ENCODE measurements at regions not wholly inside any gene's neighbourhood (a gene's known extent, or its start where the extent isn't known, plus 50 kb on each side); places are given as distances from the start of the nearest gene placed in this dataset.

- DNase-seq = no peak
Measured at GRCh38 chr1:88276163-88276562, 407.9 kb upstream of the PKN2 start.

DNA sequence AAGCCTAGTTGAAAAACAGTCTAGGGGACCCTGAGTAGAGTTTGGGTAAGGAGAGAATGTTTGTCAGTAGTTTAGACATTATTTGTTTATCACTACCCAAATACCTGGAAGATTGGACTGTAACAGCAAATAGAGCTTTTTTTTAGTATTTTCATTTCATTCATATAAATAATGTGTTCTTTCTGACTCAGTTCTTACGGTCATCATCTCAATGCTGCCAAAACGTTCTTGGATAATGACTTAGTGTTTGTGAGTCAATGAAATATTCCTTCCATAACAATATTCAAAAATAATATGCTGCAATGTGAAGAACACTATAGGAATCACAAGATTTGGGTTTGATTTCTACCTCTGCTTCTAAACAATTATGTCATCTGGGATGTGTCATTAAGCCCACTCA is 400.0 kb upstream of the PKN2 start:
- no peak for DNase-seq

DNA sequence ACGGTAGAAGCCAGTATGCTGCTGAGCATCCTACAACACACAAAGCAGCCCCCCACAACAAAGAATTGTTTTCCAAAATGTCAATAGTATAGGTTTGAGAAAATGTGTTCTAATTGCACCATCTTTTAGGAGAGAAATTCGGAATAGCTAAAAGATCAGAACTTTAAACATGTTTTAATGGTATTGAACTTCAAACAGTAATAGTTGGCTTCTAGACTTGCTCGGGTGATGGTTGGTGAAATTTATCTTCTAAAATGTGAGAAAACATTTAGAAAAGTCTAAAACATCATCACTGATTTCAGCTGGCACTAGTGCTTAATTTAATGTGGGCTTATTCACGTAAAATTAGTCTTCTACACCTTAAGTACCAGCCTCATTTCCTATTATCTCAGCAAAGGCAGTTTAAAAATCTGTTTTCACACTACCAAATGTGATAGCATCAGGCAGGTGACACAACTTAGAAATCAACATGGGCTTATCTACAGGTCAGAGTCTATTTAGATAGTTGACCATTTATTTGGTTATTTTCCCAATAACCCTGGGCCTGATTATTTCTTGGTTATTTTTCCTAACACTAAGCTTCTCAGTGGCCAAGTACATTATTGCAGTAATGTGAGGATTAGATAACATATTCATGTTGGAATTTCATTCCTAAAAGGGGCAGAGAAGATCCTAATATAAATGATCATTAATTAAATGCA is 399.3 kb upstream of the PKN2 start:
- DNase-seq = no peak

DNA sequence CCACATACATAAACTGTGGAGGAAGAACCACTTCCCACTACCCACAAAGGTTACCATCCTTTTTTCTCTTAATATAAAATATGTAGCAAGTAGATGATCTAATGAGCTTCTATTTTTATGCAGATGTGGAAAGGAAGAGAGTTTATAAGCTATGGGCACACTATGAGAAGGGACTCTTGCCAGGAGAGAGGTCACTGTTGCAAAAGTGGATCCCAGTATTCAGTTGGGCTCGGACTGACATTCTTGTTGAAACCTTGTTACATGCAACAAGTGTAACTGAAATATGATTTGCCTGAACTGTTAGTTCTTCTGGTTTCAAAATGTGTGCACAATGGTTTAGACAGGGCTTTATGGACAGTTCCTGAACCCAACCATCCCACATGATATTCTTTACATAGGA is 397.4 kb upstream of the PKN2 start:
- no peak for DNase-seq

GRCh38 chr1:88288571-88288970 is 395.5 kb upstream of the PKN2 start:
- DNase-seq = no peak

DNA sequence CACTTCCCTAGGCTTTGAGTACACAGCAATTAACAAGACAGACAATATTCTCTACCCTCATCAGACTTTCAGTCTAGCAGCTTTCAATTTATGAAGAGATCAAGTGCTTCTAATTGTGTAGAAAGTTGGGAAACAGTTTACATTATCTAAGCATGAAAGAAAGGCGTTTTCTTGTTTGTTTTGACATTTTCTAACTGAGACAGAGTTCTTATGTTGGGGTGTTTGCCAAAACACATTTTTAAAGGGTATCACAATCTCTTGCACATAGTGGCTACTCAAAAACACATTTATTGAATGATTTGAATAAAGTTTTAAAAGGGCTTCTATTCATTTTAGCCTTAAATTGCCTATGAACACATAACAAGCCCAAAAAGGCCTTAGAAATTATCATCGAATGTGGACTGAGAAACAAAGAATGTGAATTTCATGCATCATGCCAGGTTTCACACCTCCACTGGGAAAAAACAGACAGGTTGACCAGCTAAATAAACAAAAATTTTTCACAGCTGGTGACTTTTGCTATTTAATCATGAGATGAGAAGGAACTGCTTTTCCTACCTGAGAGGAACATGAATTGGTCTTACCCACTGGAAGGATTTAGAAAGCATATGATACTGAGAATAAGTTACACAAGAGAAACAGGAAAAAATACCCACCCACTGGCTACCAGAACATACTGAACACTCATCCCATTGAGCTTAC is 394.5 kb upstream of the PKN2 start:
- DNase-seq = no peak

DNA sequence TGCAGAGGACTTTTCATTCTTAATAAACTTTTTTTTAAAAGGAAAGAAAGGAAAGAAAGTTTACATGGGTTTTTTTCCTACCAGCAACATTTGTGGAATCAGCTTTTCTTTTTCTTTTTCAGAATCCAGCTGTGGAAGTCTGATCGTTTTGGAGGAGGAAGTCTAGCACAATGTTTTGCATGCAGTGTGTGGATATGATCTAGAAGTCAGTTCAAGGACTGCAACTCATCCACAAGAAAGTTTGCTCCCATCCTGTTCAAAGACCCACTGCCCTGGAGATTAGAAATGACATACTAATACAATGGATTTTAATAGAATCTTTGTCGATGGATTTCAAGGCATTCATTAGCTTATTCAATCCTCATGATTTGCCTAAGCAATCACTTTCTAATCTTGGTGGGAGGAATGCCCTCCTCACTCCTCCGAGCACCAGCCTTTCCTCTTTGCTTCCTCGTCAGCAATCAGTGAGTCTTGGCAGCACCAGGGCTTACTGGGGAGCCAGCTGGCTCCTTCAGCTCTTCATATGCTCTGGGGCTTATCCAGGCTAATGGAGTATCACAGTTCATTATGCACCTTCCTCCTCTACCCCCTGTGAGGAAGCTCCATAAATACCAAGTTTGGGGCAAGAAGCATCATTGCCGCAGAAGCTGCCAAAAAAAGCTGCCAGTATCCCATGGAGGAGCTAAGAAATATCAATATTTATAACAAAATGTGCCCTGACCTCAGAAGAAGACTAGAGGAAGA is 392.3 kb upstream of the PKN2 start:
- DNase-seq = no peak

DNA sequence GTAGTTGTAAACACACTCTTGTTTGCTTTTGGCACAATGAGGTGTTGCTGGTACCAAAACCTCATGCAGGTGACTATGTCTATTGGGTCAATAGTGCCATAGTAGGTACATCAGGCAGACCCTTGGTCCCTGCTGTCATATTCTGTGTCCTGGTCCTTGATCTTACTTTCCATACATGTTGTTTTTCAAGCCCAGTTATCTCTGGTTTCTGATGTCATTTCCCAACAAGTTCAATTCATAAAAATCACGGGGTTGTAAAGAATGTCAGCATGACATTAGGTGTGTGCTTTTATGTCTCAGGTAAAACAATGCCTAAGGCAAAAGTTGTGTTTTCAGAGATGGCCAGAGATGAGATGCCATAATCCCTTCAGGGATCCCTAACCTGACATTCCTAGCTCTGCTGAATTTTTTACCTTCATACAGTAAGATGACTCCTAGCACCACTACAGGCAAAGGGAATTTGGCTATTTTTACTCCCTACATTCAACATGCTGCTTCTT is 390.3 kb upstream of the PKN2 start:
- no peak for DNase-seq

DNA sequence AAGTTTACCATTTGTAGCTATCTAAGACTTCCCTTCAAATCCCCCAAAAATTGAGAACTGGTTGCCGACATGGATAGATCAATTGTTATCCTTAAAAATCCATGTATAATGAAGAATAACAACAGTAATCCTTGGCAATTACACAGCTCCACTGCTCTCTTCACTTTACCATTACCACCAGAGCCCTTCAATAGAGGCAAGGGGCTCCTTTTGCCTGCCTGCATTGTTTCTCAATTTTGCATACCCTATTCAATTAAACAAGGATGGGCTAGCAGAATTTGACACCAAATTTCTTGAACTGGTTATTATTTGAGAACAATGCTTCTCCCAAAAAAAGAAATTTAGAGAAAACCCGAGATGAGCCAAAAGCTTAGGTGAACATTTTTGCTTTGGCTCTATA is 387.8 kb upstream of the PKN2 start:
- no peak for DNase-seq

DNA sequence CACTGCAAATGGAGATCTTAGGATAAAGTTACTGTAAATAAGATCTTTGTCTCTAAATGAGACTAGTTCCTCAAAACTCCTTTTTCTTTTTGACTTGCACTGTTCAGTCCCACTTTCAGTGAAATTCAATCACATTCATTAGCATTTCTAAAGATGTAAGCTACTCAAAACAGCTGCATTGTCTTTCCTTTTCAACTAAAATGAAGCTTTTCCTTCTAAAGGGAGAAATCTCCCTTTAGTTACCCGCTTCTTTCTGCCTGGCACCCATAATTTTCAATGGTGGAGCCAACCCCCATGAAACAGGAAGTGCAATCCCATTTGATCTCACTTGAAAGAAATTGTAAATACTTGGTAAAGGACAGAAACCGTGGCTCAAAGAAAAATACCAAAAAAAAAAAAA is 387.4 kb upstream of the PKN2 start:
- DNase-seq = no peak

DNA sequence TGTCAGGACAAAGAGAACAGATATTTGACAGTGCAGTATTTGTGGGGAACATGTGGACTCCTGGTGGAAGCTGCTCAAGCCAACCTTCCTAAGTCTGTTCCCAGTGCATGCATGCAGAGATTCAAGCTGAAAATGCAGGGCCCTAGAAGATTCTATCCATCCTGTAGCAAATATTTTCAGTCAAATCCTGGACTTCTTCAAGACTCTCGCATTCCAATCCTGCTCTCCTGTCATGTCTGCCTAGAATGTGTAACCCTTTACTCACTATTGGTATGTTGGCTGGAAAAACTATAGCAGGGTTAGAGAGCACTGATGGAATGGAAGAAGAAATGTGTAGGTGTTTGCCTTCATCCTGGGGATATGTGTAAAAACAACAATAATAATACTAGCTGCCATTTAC is 385.6 kb upstream of the PKN2 start:
- DNase-seq = no peak

DNA sequence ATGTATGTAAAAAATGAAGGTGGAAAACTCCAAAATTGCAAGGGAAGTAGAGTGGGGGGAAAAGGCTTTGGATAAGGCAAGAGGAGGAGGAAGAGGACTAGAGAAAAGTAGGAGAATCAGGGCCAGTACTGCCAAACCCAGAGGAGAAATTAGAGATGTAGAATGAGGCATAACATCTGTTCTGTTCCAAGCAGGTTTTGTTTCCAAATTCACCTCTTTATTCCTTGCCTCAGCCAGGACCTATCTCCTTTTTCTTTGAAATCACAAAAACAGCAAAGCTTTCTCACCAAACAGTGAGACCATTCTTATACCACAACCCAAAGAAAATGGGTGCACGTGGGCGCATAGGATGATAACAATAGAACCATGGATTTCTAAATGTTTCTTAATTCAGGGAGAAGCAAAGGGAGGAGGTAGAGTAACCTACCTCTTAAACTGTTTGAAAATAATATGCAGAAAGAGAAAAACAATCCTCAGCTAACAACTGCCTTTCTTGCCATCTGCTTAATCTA is 383.3 kb upstream of the PKN2 start:
- no peak for DNase-seq

DNA sequence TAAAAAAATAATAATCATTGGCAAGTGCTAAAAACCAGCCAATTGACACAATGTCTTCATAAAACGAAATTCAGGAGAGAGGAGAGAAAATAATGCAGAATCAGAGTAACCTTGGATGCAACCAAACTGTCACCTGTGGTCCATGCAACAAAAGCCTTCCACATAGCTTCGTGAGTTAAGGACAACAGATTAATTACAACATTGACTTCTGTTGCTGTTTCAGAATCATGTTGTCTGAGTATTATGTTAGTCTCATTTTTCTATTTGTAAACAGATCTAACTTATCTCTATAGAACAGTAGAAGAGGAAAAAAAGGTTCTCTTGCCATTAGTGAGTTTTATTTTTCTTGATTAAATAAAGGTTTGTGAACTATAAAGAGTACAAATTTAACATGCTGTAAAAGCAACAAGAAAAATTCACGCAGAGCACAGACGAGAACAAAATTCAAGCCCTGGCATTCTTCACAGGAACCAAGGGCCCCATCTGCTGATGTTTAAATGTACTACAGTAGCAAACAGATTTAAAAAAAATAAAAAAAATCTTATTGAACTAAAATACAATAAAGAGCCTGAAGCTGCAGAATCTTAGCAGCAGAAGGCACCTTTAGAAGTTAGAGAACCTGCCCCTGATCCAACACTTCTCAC is 381.1 kb upstream of the PKN2 start:
- DNase-seq = no peak

DNA sequence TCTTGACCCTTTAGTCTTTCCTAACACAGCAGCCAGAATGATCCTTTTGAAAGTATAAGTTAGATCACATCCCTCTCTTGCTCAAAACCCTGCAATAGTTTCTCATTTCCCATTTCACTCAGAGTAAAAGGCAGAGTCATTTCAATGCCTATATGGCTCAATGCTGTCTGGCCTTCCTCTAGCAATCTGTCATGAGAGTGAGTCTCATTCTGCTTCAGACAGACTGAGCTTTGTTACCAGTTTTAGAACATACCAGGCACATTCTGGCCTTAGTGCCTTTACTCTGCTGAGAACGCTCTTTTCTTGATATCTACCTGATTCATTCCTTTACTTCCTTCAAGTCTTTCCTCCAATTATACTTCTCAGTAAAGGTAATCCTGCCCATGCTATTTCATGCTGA is 372.8 kb upstream of the PKN2 start:
- no peak for DNase-seq

GRCh38 chr1:88311907-88312306 is 372.2 kb upstream of the PKN2 start:
- no peak for DNase-seq

GRCh38 chr1:88317396-88317795 is 366.7 kb upstream of the PKN2 start:
- no peak for DNase-seq

GRCh38 chr1:88318740-88319139 is 365.3 kb upstream of the PKN2 start:
- DNase-seq = no peak

- DNase-seq = no peak
Measured at GRCh38 chr1:88320291-88320690, 363.8 kb upstream of the PKN2 start.

GRCh38 chr1:88321706-88322105 is 362.4 kb upstream of the PKN2 start:
- DNase-seq = no peak

- DNase-seq = no peak
Measured at GRCh38 chr1:88324899-88325298, 359.2 kb upstream of the PKN2 start.

DNA sequence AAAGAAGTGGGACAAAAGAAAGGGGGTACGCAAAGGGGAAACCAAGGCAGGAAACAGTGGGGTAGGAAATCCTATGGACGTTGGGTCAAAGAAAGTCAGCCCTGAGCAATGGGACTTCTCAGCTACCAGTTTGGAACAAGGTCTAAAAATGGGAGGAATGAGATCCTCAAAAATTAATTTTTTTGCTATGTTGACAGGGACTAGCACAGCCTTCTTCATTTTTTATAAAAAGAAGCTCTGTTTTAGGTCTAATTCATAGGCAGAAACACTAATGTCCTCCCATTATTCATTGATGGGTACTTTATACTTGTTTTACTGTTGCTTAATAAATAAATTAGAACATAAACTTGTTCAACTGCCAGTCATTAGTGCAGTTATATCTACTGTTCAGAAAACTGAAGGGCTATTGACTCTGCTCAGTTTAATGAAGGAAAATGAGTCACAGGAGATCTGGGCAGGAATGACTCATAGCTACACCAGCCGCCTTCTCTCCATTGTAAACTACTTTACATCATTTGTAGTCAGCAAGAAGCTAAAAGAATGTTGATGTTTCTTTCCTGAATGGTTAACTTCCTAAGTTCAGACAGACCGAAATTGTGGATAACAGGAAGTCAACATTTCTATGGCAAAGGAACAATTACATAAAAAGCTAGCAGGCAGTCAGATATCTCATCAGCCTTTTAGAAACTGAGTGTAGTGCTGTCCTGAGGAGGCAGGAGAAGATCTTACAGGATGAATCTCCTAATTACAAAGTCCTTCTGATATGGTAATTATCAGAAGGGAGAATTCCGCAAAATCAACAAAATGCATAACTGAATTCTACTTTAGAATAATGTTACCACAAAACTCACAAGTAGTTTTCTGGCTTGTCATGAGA is 356.4 kb upstream of the PKN2 start:
- DNase-seq = peak; percentile 65

DNA sequence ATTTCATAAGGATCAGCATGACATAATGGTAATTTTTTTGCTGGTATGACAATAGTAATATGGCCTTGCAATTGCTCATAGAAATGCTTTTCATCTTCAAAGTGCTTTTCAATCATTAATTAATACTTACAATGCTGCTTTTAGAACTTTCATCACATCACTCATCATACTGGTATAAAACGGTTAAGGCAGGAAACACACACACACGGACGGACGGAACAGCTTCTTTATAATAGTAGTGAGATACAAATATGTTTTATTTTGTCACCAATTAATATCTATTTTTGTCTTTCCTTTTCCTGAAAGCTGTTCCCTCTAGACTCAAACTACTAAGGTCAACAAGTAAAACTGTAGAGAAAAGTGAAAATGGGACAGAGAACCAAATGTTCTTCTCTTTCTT is 353.9 kb upstream of the PKN2 start:
- no peak for DNase-seq

Measured in HCEC 1CT (cell line).